ENCODE measurements at regions not wholly inside any gene's neighbourhood (a gene's known extent, or its start where the extent isn't known, plus 50 kb on each side); places are given as distances from the start of the nearest gene placed in this dataset.

- ATAC-seq (no peak), DNase-seq (ENCODE audit: low read depth, low spot score) (no peak)
- Histone ChIP-seq H3K27ac (ENCODE audit: low read depth, low read length) (no peak overlapping the region), H3K9ac (ENCODE audit: low read length) (no peak overlapping the region), H3K27me3 (ENCODE audit: insufficient read depth, low read length) (peaks cover 52% of the 10 kb centered on the region), H3K4me3 (replicated peaks in 1 of 2; ENCODE audit: low read depth in 1 of 2, low read length in 2 of 2) (no peak overlapping the region), H3K36me3 (ENCODE audit: control insufficient read depth in 1 of 2, insufficient read depth in 2 of 2, low read length in 2 of 2) (no peaks in the 10 kb centered on the region), H3K9me3 (ENCODE audit: control insufficient read depth in 1 of 2, insufficient read depth in 1 of 2, low read depth in 1 of 2, low read length in 2 of 2) (no peaks in the 10 kb centered on the region), H4K20me1 (ENCODE audit: insufficient read depth) (no peaks in the 10 kb centered on the region), H2AFZ (ENCODE audit: low read depth, low read length, poor library complexity, severe bottlenecking) (no peak overlapping the region), H3K9me2 (ENCODE audit: insufficient read depth) (no peaks in the 10 kb centered on the region), H3K79me2 (ENCODE audit: insufficient read depth, low read length) (no peaks in the 10 kb centered on the region), H3K4me1 (ENCODE audit: control insufficient read depth in 1 of 2, insufficient read depth in 2 of 2, low read length in 2 of 2) (no peaks in the 10 kb centered on the region), H3K4me2 (ENCODE audit: low read length) (no peak overlapping the region)
- no TSS peak for BruUV-seq (replicated peaks)
- TF ChIP-seq, protein P1, sequence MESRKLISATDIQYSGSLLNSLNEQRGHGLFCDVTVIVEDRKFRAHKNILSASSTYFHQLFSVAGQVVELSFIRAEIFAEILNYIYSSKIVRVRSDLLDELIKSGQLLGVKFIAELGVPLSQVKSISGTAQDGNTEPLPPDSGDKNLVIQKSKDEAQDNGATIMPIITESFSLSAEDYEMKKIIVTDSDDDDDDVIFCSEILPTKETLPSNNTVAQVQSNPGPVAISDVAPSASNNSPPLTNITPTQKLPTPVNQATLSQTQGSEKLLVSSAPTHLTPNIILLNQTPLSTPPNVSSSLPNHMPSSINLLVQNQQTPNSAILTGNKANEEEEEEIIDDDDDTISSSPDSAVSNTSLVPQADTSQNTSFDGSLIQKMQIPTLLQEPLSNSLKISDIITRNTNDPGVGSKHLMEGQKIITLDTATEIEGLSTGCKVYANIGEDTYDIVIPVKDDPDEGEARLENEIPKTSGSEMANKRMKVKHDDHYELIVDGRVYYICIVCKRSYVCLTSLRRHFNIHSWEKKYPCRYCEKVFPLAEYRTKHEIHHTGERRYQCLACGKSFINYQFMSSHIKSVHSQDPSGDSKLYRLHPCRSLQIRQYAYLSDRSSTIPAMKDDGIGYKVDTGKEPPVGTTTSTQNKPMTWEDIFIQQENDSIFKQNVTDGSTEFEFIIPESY (IDR thresholded peaks at IDR 0.05; ENCODE audit: extremely low read depth, insufficient replicate concordance, low read length), result no peak
- TF ChIP-seq EZH2 (IDR thresholded peaks at IDR 0.05) (no peak), EGR1 (IDR thresholded peaks at IDR 0.05; ENCODE audit: low read depth) (no peak), SIN3A (IDR thresholded peaks at IDR 0.05; ENCODE audit: low read depth) (no peak), JUND (IDR thresholded peaks at IDR 0.05) (no peak), CEBPB (IDR thresholded peaks at IDR 0.05; ENCODE audit: low read depth) (no peak), CTCF (IDR thresholded peaks at IDR 0.05 in 2 of 3, conservative IDR thresholded peaks at IDR 0.05 in 1 of 3; ENCODE audit: borderline replicate concordance in 1 of 3, insufficient read depth in 1 of 3, low read depth in 2 of 3, low read length in 2 of 3) (no peak), TCF7L2 (IDR thresholded peaks at IDR 0.05; ENCODE audit: borderline replicate concordance, extremely low read depth, insufficient read depth, insufficient read length) (no peak), POLR2AphosphoS5 (IDR thresholded peaks at IDR 0.05; ENCODE audit: low read depth, low read length) (no peak), ELF1 (IDR thresholded peaks at IDR 0.05; ENCODE audit: borderline replicate concordance, low read depth) (no peak), EZH2phosphoT487 (IDR thresholded peaks at IDR 0.05; ENCODE audit: borderline replicate concordance) (no peak), RAD21 (IDR thresholded peaks at IDR 0.05; ENCODE audit: low read depth) (no peak), SRF (IDR thresholded peaks at IDR 0.05; ENCODE audit: low read depth) (no peak), ZFX (IDR thresholded peaks at IDR 0.05) (no peak)
- TF ChIP-seq, protein P2, sequence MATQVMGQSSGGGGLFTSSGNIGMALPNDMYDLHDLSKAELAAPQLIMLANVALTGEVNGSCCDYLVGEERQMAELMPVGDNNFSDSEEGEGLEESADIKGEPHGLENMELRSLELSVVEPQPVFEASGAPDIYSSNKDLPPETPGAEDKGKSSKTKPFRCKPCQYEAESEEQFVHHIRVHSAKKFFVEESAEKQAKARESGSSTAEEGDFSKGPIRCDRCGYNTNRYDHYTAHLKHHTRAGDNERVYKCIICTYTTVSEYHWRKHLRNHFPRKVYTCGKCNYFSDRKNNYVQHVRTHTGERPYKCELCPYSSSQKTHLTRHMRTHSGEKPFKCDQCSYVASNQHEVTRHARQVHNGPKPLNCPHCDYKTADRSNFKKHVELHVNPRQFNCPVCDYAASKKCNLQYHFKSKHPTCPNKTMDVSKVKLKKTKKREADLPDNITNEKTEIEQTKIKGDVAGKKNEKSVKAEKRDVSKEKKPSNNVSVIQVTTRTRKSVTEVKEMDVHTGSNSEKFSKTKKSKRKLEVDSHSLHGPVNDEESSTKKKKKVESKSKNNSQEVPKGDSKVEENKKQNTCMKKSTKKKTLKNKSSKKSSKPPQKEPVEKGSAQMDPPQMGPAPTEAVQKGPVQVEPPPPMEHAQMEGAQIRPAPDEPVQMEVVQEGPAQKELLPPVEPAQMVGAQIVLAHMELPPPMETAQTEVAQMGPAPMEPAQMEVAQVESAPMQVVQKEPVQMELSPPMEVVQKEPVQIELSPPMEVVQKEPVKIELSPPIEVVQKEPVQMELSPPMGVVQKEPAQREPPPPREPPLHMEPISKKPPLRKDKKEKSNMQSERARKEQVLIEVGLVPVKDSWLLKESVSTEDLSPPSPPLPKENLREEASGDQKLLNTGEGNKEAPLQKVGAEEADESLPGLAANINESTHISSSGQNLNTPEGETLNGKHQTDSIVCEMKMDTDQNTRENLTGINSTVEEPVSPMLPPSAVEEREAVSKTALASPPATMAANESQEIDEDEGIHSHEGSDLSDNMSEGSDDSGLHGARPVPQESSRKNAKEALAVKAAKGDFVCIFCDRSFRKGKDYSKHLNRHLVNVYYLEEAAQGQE (IDR thresholded peaks at IDR 0.05; ENCODE audit: low read depth), result no peak
- ChIA-PET POLR2A (no interaction called here), RAD21 (ENCODE audit: low non-redundant PET in 1 of 2, low total read pairs in 2 of 2, uncharacterized antibody in 2 of 2, unreplicated experiment in 2 of 2) (no interaction called here), CTCF (no interaction called here)
- intact Hi-C loops (cut with micrococcal nuclease), result no loop called here
Measured at GRCh38 chr12:105725054-105725453, 394.6 kb downstream of the C12orf75 start.
